ENCODE measurements at regions not wholly inside any gene's neighbourhood (a gene's known extent, or its start where the extent isn't known, plus 50 kb on each side); places are given as distances from the start of the nearest gene placed in this dataset.

GRCh38 chr4:136156947-136157346 is 1375.3 kb downstream of the PCDH18 start:
- no peak overlapping the region for H3K4me3 ChIP-seq
- H3K36me3 ChIP-seq, result no peaks in the 10 kb centered on the region
- no peak overlapping the region for H3K27ac ChIP-seq
- no peaks in the 10 kb centered on the region for H3K4me1 ChIP-seq
- no peaks in the 10 kb centered on the region for H3K27me3 ChIP-seq
- no peaks in the 10 kb centered on the region for H3K9me3 ChIP-seq
- intact Hi-C loops (cut with DNase I; ENCODE audit: low total_unique reads), result no loop called here
- TF ChIP-seq, protein P1, sequence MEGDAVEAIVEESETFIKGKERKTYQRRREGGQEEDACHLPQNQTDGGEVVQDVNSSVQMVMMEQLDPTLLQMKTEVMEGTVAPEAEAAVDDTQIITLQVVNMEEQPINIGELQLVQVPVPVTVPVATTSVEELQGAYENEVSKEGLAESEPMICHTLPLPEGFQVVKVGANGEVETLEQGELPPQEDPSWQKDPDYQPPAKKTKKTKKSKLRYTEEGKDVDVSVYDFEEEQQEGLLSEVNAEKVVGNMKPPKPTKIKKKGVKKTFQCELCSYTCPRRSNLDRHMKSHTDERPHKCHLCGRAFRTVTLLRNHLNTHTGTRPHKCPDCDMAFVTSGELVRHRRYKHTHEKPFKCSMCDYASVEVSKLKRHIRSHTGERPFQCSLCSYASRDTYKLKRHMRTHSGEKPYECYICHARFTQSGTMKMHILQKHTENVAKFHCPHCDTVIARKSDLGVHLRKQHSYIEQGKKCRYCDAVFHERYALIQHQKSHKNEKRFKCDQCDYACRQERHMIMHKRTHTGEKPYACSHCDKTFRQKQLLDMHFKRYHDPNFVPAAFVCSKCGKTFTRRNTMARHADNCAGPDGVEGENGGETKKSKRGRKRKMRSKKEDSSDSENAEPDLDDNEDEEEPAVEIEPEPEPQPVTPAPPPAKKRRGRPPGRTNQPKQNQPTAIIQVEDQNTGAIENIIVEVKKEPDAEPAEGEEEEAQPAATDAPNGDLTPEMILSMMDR (IDR thresholded peaks at IDR 0.05), result no peak
- TF ChIP-seq POLR2A (IDR thresholded peaks at IDR 0.05), result no peak
- no peak for DNase-seq

GRCh38 chr4:136150046-136150445 is 1382.2 kb downstream of the PCDH18 start:
- Histone ChIP-seq H3K36me3 (no peaks in the 10 kb centered on the region), H3K4me3 (no peak overlapping the region), H3K27ac (no peak overlapping the region), H3K27me3 (no peaks in the 10 kb centered on the region), H3K4me1 (no peaks in the 10 kb centered on the region), H3K9me3 (no peaks in the 10 kb centered on the region)
- no peak for TF ChIP-seq POLR2A (IDR thresholded peaks at IDR 0.05)
- TF ChIP-seq, protein P1 (IDR thresholded peaks at IDR 0.05), result no peak
- intact Hi-C loops (cut with DNase I; ENCODE audit: low total_unique reads), result no loop called here
- no peak for DNase-seq

GRCh38 chr4:136136601-136137000 is 1395.7 kb downstream of the PCDH18 start:
- intact Hi-C loops (cut with DNase I; ENCODE audit: low total_unique reads), result no loop called here
- no peak for DNase-seq
- no peaks in the 10 kb centered on the region for H3K27me3 ChIP-seq
- H3K4me1 ChIP-seq, result no peaks in the 10 kb centered on the region
- no peaks in the 10 kb centered on the region for H3K36me3 ChIP-seq
- TF ChIP-seq, protein P1 (IDR thresholded peaks at IDR 0.05), result no peak
- no peak for TF ChIP-seq POLR2A (IDR thresholded peaks at IDR 0.05)
- no peaks in the 10 kb centered on the region for H3K9me3 ChIP-seq
- H3K27ac ChIP-seq, result no peak overlapping the region
- no peak overlapping the region for H3K4me3 ChIP-seq

DNA sequence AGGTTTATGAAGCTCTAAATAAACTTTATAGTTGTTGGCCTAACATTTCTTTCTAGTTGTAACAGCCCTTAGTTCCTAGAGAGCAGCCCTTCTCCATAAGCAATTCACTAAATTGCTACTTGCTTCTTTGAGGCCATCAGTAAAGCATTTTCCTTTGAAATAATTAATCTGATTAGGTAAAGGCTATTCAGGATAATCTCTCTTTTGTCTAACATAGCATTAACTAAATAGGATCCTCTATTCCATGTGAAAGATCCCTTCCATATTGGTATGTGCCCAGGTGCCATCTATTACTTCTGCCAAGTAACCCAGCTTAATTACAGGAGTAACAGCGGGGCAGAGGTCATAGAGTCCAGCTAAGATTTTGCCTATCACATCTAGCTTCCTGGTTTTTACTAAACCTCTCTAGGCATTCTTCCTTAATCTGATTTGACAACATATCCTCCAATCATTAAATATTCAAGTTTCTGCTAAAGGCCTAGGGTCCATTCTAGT is 1408.0 kb downstream of the PCDH18 start:
- Histone ChIP-seq H3K36me3 (no peaks in the 10 kb centered on the region), H3K4me1 (no peaks in the 10 kb centered on the region), H3K9me3 (no peaks in the 10 kb centered on the region), H3K27me3 (no peaks in the 10 kb centered on the region), H3K4me3 (no peak overlapping the region), H3K27ac (no peak overlapping the region)
- intact Hi-C loops (cut with DNase I; ENCODE audit: low total_unique reads), result no loop called here
- TF ChIP-seq, protein P1 (IDR thresholded peaks at IDR 0.05), result no peak
- no peak for TF ChIP-seq POLR2A (IDR thresholded peaks at IDR 0.05)
- no peak for DNase-seq

DNA sequence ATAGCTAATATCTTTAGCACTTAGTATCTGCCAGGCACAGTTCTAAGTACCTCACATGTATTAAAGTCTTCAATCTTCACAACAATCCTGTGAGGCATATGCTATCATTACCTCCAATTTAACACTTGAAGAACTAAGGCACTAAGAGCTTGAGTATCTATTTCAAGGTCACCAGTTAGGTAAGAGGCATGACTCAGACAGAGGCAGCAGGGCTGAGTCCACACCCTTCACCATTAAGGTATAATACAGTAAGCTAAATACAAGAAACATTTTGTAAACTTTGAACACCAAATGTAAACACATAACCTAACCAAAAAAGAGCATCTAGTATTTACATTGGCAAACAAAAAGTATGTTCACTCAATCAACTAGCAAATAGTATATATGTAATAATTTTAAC is 1410.9 kb downstream of the PCDH18 start:
- intact Hi-C loops (cut with DNase I; ENCODE audit: low total_unique reads), result no loop called here
- no peaks in the 10 kb centered on the region for H3K4me1 ChIP-seq
- no peak for DNase-seq
- H3K4me3 ChIP-seq, result no peak overlapping the region
- no peaks in the 10 kb centered on the region for H3K27me3 ChIP-seq
- TF ChIP-seq POLR2A (IDR thresholded peaks at IDR 0.05), result no peak
- TF ChIP-seq, protein P1 (IDR thresholded peaks at IDR 0.05), result no peak
- H3K27ac ChIP-seq, result no peak overlapping the region
- no peaks in the 10 kb centered on the region for H3K9me3 ChIP-seq
- no peaks in the 10 kb centered on the region for H3K36me3 ChIP-seq
